Adrenal gland (tissue), 5 donors: ENCODE measurements at regions not wholly inside any gene's neighbourhood (a gene's known extent, or its start where the extent isn't known, plus 50 kb on each side); places are given as distances from the start of the nearest gene placed in this dataset.

Experiments
- CTCF ChIP-seq, 6 experiments: fragments of 450-650 bp in 4 of 6; fragments of 200-600 bp in 2 of 6; sonication (generic) in 1 of 6; IDR thresholded peaks; 1 replicate in 5 of 6; 2 replicates in 1 of 6; pipeline versions ENCODE4 v1.5.1 to v1.8.0; 2016 to 2021; ENCODE audit warnings: antibody characterized with exemption in 6 of 6, mild to moderate bottlenecking in 2 of 6, moderate library complexity in 1 of 6
- POLR2A ChIP-seq, 2 donors: fragments of 450-650 bp; IDR thresholded peaks; one replicate each; pipeline ENCODE4 v1.6.1; 2017; ENCODE audit warnings: antibody characterized with exemption in 2 of 2, mild to moderate bottlenecking in 2 of 2, moderate library complexity in 1 of 2
- donor health status: DM: no; HTN: no; CAD: no.

GRCh38 chr12:93163260-93164036, 214.3 kb upstream of the NUDT4 start:
- no peak for TF ChIP-seq CTCF (IDR thresholded peaks at IDR 0.05)
- no peak for TF ChIP-seq POLR2A (IDR thresholded peaks at IDR 0.05)
